ENCODE measurements at regions not wholly inside any gene's neighbourhood (a gene's known extent, or its start where the extent isn't known, plus 50 kb on each side); places are given as distances from the start of the nearest gene placed in this dataset.

DNA sequence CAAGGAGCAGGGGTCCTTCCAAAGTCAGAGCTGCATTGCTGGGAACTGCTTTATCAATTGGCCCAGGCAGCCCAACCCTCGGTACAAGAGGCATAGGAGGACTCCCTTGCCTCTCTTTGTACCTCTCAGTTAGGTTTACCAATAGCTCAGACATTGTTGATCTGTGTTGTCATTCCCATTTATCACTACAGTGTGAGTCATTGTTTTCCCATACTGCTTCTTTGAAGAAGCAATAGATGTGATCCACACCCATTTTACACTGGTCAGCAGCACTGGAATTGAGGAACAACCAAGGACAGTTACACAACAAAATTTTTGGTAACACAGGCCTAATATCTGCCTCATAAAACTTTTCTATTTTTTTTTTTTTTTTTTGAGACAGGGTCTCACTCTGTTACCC lies 307.2 kb downstream of the SNX13 start:
- TF ChIP-seq, protein P1, sequence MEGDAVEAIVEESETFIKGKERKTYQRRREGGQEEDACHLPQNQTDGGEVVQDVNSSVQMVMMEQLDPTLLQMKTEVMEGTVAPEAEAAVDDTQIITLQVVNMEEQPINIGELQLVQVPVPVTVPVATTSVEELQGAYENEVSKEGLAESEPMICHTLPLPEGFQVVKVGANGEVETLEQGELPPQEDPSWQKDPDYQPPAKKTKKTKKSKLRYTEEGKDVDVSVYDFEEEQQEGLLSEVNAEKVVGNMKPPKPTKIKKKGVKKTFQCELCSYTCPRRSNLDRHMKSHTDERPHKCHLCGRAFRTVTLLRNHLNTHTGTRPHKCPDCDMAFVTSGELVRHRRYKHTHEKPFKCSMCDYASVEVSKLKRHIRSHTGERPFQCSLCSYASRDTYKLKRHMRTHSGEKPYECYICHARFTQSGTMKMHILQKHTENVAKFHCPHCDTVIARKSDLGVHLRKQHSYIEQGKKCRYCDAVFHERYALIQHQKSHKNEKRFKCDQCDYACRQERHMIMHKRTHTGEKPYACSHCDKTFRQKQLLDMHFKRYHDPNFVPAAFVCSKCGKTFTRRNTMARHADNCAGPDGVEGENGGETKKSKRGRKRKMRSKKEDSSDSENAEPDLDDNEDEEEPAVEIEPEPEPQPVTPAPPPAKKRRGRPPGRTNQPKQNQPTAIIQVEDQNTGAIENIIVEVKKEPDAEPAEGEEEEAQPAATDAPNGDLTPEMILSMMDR (IDR thresholded peaks at IDR 0.05): no peak
- TF ChIP-seq POLR2A (IDR thresholded peaks at IDR 0.05; ENCODE audit: low read depth): no peak

All from esophagus muscularis mucosa (tissue), 3 donors.